ENCODE measurements at regions not wholly inside any gene's neighbourhood (a gene's known extent, or its start where the extent isn't known, plus 50 kb on each side); places are given as distances from the start of the nearest gene placed in this dataset.
"Not testable (repeated sequence)": the region's sequence is repeated elsewhere in the genome, so short reads cannot be mapped to it uniquely, and the experiment has no call there.

- TF ChIP-seq CTCF (IDR thresholded peaks at IDR 0.05): no peak
- Histone ChIP-seq H3K36me3 (peaks cover 0 to 5% (median 0%) of the 10 kb centered on the region in 3 donors), H3K9me3 (no peaks in the 10 kb centered on the region), H3K4me3 (no peak overlapping the region), H3K27me3 (no peaks in the 10 kb centered on the region), H3K27ac (no peak overlapping the region), H3K4me1 (no peaks in the 10 kb centered on the region)
- DNase-seq (no peak), FAIRE-seq (no peak), ATAC-seq (no peak)
- 81% methylated on average over 11 of the region's 11 CpGs for WGBS, 2 donors
- intact Hi-C loops (cut with DNase I): no loop called here
These were observed 100.2 kb downstream of the KATNIP start for GRCh38 chr16:27650073-27650701.

GRCh38 chr16:27651301-27651700 lies 101.4 kb downstream of the KATNIP start:
- WGBS, 2 donors: 83 to 87% methylated on average over 6 of the region's 6 CpGs
- intact Hi-C loops (cut with DNase I): no loop called here
- no peaks in the 10 kb centered on the region for H3K4me1 ChIP-seq
- ATAC-seq (no peak), FAIRE-seq (no peak), DNase-seq (no peak)
- no peaks in the 10 kb centered on the region for H3K9me3 ChIP-seq
- H3K27ac ChIP-seq: no peak overlapping the region
- peaks cover 0 to 5% (median 0%) of the 10 kb centered on the region in 3 donors for H3K36me3 ChIP-seq
- H3K4me3 ChIP-seq: no peak overlapping the region
- no peak for TF ChIP-seq CTCF (IDR thresholded peaks at IDR 0.05)
- no peaks in the 10 kb centered on the region for H3K27me3 ChIP-seq

GRCh38 chr16:27657811-27658210 lies 107.9 kb downstream of the KATNIP start:
- no peak for ATAC-seq
- Histone ChIP-seq H3K4me1 (no peaks in the 10 kb centered on the region), H3K4me3 (no peak overlapping the region), H3K36me3 (no peaks in the 10 kb centered on the region), H3K27ac (no peak overlapping the region), H3K9me3 (no peaks in the 10 kb centered on the region), H3K27me3 (no peaks in the 10 kb centered on the region)
- no peak for FAIRE-seq
- no peak for DNase-seq
- no peak for TF ChIP-seq CTCF (IDR thresholded peaks at IDR 0.05)
- 97% methylated on average over 6 of the region's 6 CpGs for WGBS, 2 donors
- intact Hi-C loops (cut with DNase I): no loop called here

GRCh38 chr16:27660507-27660906 lies 110.6 kb downstream of the KATNIP start:
- intact Hi-C loops (cut with DNase I): no loop called here
- ATAC-seq: no peak

GRCh38 chr16:27663235-27663634 lies 113.3 kb downstream of the KATNIP start:
- WGBS, 2 donors: 96 to 100% methylated on average over 7 of the region's 7 CpGs
- FAIRE-seq; intact Hi-C loops (cut with DNase I); H3K4me3 ChIP-seq; H3K36me3 ChIP-seq; H3K4me1 ChIP-seq; H3K27me3 ChIP-seq; H3K27ac ChIP-seq; H3K9me3 ChIP-seq; DNase-seq; ATAC-seq: not testable (repeated sequence)

More at GRCh38 chr16:27660507-27660906, 110.6 kb downstream of the KATNIP start:
- Histone ChIP-seq H3K9me3 (no peaks in the 10 kb centered on the region), H3K27me3 (no peaks in the 10 kb centered on the region), H3K36me3 (no peaks in the 10 kb centered on the region), H3K4me1 (no peaks in the 10 kb centered on the region), H3K4me3 (no peak overlapping the region), H3K27ac (no peak overlapping the region)
- no peak for TF ChIP-seq CTCF (IDR thresholded peaks at IDR 0.05)
- WGBS, 2 donors: 94 to 98% methylated on average over 4 of the region's 4 CpGs
- DNase-seq: no peak
- FAIRE-seq: no peak
